Sigmoid colon (tissue), 6 donors: ENCODE measurements at regions not wholly inside any gene's neighbourhood (a gene's known extent, or its start where the extent isn't known, plus 50 kb on each side); places are given as distances from the start of the nearest gene placed in this dataset.

Experiments used
- DNase-seq: peaks from one replicate; pipeline ENCODE4 v3.0.0-alpha.2; 2019
- H3K27ac ChIP-seq, 4 donors: fragments of 200-600 bp; sonication (generic); one replicate each; pipeline ENCODE4 v1.5.1; 2016 to 2019; ENCODE audit warnings: mild to moderate bottlenecking in 1 of 4
- H3K27me3 ChIP-seq, 3 donors: fragments of 200-600 bp; sonication (generic); one replicate each; pipeline ENCODE4 v1.5.1; 2019; ENCODE audit warnings: mild to moderate bottlenecking in 1 of 3
- H3K36me3 ChIP-seq, 4 donors: fragments of 200-600 bp; sonication (generic); one replicate each; pipeline ENCODE4 v1.5.1; 2016 to 2019
- H3K4me1 ChIP-seq, 4 donors: fragments of 200-600 bp; sonication (generic); one replicate each; pipeline ENCODE4 v1.5.1; 2017 to 2019
- H3K4me3 ChIP-seq, 4 donors: fragments of 200-600 bp; sonication (generic); one replicate each; pipeline ENCODE4 v1.5.1; 2017 to 2019; ENCODE audit warnings: mild to moderate bottlenecking in 2 of 4, moderate library complexity in 1 of 4
- H3K9me3 ChIP-seq, 4 donors: fragments of 200-600 bp in 3 of 4; sonication (generic) in 3 of 4; one replicate each; pipeline versions ENCODE4 v1.5.1 to v1.6.1; 2013 to 2019
- CTCF ChIP-seq, 4 experiments: fragments of 450-650 bp in 3 of 4; fragments of 200-600 bp in 1 of 4; IDR thresholded peaks; one replicate each; pipeline ENCODE4 v1.5.1; 2016 to 2019; ENCODE audit warnings: antibody characterized with exemption in 4 of 4, mild to moderate bottlenecking in 3 of 4, moderate library complexity in 2 of 4
- EP300 ChIP-seq, 4 donors: sonication (generic); formaldehyde crosslinking; IDR thresholded peaks; one replicate each; pipeline ENCODE4 v1.6.1; 2017; ENCODE audit warnings: antibody characterized with exemption in 4 of 4
- POLR2A ChIP-seq, 2 donors: fragments of 450-650 bp; IDR thresholded peaks; one replicate each; pipeline ENCODE4 v1.6.1; 2016; ENCODE audit warnings: antibody characterized with exemption in 2 of 2, mild to moderate bottlenecking in 2 of 2, moderate library complexity in 2 of 2
- POLR2AphosphoS5 ChIP-seq, 4 donors: sonication (generic); formaldehyde crosslinking; IDR thresholded peaks; one replicate each; pipeline ENCODE4 v1.6.1; 2017; ENCODE audit warnings: antibody characterized with exemption in 4 of 4
- WGBS, 2 donors: extraction: QIAGEN DNeasy Blood & Tissue Kit; methylation state at CpG; one replicate each; pipeline ENCODE4 v1.1.7; 2013; 5-methylcytosine and 5-hydroxymethylcytosine counted together
- intact Hi-C: fragments of 100-400 bp; cut with DNase I; formaldehyde crosslinking; loops from one replicate; pipeline ENCODE4 v1.15.1; 2023
- donor health status: healthy with polysubstance abuse.
- donor health status: healthy.

GRCh38 chrX:13418126-13419097, 98.6 kb upstream of the ATXN3L start:
- H3K27me3 ChIP-seq = no peaks in the 10 kb centered on the region
- no peak for TF ChIP-seq POLR2A (IDR thresholded peaks at IDR 0.05)
- TF ChIP-seq POLR2AphosphoS5 (IDR thresholded peaks at IDR 0.05) = no peak
- TF ChIP-seq EP300 (IDR thresholded peaks at IDR 0.05) = no peak
- TF ChIP-seq CTCF (IDR thresholded peaks at IDR 0.05) = no peak
- 84 to 89% methylated on average over 8 of the region's 8 CpGs for WGBS, 2 donors
- H3K36me3 ChIP-seq = no peaks in the 10 kb centered on the region
- no peak overlapping the region for H3K27ac ChIP-seq
- intact Hi-C loops = no loop called here
- no peaks in the 10 kb centered on the region for H3K4me1 ChIP-seq
- DNase-seq = no peak
- H3K9me3 ChIP-seq = no peaks in the 10 kb centered on the region
- no peak overlapping the region for H3K4me3 ChIP-seq

GRCh38 chrX:13415509-13415908, 95.7 kb upstream of the ATXN3L start:
- H3K27ac ChIP-seq = no peak overlapping the region
- no peak for TF ChIP-seq EP300 (IDR thresholded peaks at IDR 0.05)
- TF ChIP-seq CTCF (IDR thresholded peaks at IDR 0.05) = no peak
- TF ChIP-seq POLR2AphosphoS5 (IDR thresholded peaks at IDR 0.05) = no peak
- no peak for TF ChIP-seq POLR2A (IDR thresholded peaks at IDR 0.05)
- no peaks in the 10 kb centered on the region for H3K27me3 ChIP-seq
- WGBS, 2 donors = 49 to 78% methylated on average over 7 of the region's 7 CpGs
- H3K4me3 ChIP-seq = no peak overlapping the region
- no peak for DNase-seq
- no peaks in the 10 kb centered on the region for H3K4me1 ChIP-seq
- H3K9me3 ChIP-seq = no peaks in the 10 kb centered on the region
- intact Hi-C loops = no loop called here
- no peaks in the 10 kb centered on the region for H3K36me3 ChIP-seq

DNA sequence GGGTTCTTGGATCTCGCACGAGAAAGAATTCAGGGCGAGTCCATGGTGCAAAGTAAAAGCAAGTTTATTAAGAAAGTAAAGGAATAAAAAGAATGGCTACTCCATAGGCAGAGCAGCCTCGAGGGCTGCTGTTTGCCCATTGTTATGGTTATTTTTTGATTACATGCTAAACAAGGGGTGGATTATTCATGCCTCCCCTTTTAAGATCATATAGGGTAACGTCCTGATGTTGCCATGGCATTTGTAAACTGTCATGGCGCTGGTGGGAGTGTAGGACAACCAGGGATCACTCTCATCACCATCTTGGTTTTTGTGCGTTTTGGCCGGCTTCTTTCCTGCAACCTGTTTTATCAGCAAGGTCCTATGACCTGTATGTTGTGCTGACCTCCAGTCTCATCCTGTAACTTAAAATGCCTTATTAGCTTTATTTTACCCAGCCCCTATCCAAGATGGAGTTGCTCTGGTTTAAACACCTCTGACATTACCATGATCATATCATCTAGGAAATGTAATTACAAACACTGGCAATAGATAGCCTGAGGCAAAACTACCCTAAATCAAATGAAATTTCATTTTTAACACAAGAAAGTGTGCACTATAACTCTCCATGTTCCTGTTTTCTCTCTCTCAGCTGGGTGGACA, 94.3 kb upstream of the ATXN3L start:
- DNase-seq = no peak

DNA sequence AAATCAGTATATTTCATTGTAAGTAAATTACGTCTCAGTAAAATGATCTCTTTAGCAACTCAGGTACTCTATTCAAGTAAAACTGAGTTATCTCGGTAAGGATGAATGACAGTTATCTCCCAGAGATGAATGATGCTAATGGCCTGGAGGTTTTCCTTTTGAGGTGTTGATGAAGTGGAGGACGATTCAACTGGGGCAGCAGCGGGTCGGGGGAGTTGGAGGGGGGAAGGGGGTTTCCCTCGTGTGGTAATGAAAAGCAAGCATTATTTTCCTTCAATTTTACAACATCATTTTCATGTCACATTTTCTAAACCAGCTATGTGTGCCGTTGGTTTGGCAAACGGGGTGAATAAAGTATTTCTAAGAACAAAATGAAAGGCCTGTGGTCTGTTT, 92.4 kb upstream of the ATXN3L start:
- Histone ChIP-seq H3K4me1 (no peaks in the 10 kb centered on the region), H3K27ac (no peak overlapping the region), H3K27me3 (no peaks in the 10 kb centered on the region), H3K4me3 (no peak overlapping the region), H3K9me3 (no peaks in the 10 kb centered on the region), H3K36me3 (no peaks in the 10 kb centered on the region)
- intact Hi-C loops = no loop called here
- WGBS, 2 donors = 73 to 77% methylated on average over 8 of the region's 8 CpGs
- TF ChIP-seq EP300 (IDR thresholded peaks at IDR 0.05) (no peak), CTCF (IDR thresholded peaks at IDR 0.05) (no peak), POLR2A (IDR thresholded peaks at IDR 0.05) (no peak), POLR2AphosphoS5 (IDR thresholded peaks at IDR 0.05) (no peak)
- no peak for DNase-seq

More for the DNA sequence above, 94.3 kb upstream of the ATXN3L start:
- H3K4me3 ChIP-seq = no peak overlapping the region
- no peaks in the 10 kb centered on the region for H3K9me3 ChIP-seq
- H3K36me3 ChIP-seq = no peaks in the 10 kb centered on the region
- 91 to 96% methylated on average over 8 of the region's 8 CpGs for WGBS, 2 donors
- intact Hi-C loops = no loop called here
- H3K4me1 ChIP-seq = no peaks in the 10 kb centered on the region
- TF ChIP-seq CTCF (IDR thresholded peaks at IDR 0.05) = no peak
- TF ChIP-seq POLR2AphosphoS5 (IDR thresholded peaks at IDR 0.05) = no peak
- no peak for TF ChIP-seq EP300 (IDR thresholded peaks at IDR 0.05)
- no peak for TF ChIP-seq POLR2A (IDR thresholded peaks at IDR 0.05)
- H3K27me3 ChIP-seq = no peaks in the 10 kb centered on the region
- H3K27ac ChIP-seq = no peak overlapping the region
